ENCODE measurements at regions not wholly inside any gene's neighbourhood (a gene's known extent, or its start where the extent isn't known, plus 50 kb on each side); places are given as distances from the start of the nearest gene placed in this dataset.

- Histone ChIP-seq H2AFZ (ENCODE audit: low read depth, low read length, severe bottlenecking) (no peak overlapping the region), H3K4me3 (ENCODE audit: insufficient read depth, low read length, poor library complexity, severe bottlenecking) (no peak overlapping the region), H3K27me3 (ENCODE audit: low read length) (no peaks in the 10 kb centered on the region), H3K9me2 (replicated peaks; ENCODE audit: insufficient read depth, low read length) (no peaks in the 10 kb centered on the region), H4K20me1 (ENCODE audit: low read depth, low read length) (no peaks in the 10 kb centered on the region), H3K27ac (ENCODE audit: low read depth, low read length) (no peak overlapping the region), H3K9me3 (ENCODE audit: insufficient read depth, low read length) (no peaks in the 10 kb centered on the region), H3K9ac (ENCODE audit: low read length) (no peak overlapping the region), H3F3A (ENCODE audit: insufficient read depth) (no peaks in the 10 kb centered on the region), H3K36me3 (ENCODE audit: low read length) (no peaks in the 10 kb centered on the region), H3K4me2 (ENCODE audit: low read depth, low read length, poor library complexity, severe bottlenecking) (no peak overlapping the region), H3K79me2 (ENCODE audit: insufficient read depth, low read length) (no peaks in the 10 kb centered on the region)
- TF ChIP-seq CTCF (IDR thresholded peaks at IDR 0.05; ENCODE audit: insufficient read depth, low read length, poor library complexity, severe bottlenecking) (no peak), EZH2phosphoT487 (conservative IDR thresholded peaks at IDR 0.05; ENCODE audit: low read length) (no peak)
Observed at GRCh38 chr20:40148886-40149285, 540.1 kb downstream of the MAFB start.

GRCh38 chr20:40146071-40146470 is 543.0 kb downstream of the MAFB start:
- Histone ChIP-seq H3K4me2 (ENCODE audit: low read depth, low read length, poor library complexity, severe bottlenecking) (no peak overlapping the region), H3K27me3 (ENCODE audit: low read length) (no peaks in the 10 kb centered on the region; the same call in 1 of the 2 replicates), H3K27ac (ENCODE audit: low read depth, low read length) (no peak overlapping the region), H3K9ac (ENCODE audit: low read length) (no peak overlapping the region), H3K79me2 (ENCODE audit: insufficient read depth, low read length) (no peaks in the 10 kb centered on the region), H3K9me2 (replicated peaks; ENCODE audit: insufficient read depth, low read length) (no peaks in the 10 kb centered on the region), H2AFZ (ENCODE audit: low read depth, low read length, severe bottlenecking) (no peak overlapping the region), H3K36me3 (ENCODE audit: low read length) (no peaks in the 10 kb centered on the region), H3K9me3 (ENCODE audit: insufficient read depth, low read length) (no peaks in the 10 kb centered on the region), H3F3A (ENCODE audit: insufficient read depth) (no peaks in the 10 kb centered on the region), H4K20me1 (ENCODE audit: low read depth, low read length) (no peaks in the 10 kb centered on the region), H3K4me3 (ENCODE audit: insufficient read depth, low read length, poor library complexity, severe bottlenecking) (no peak overlapping the region)
- TF ChIP-seq CTCF (IDR thresholded peaks at IDR 0.05; ENCODE audit: insufficient read depth, low read length, poor library complexity, severe bottlenecking), result no peak
- no peak for TF ChIP-seq EZH2phosphoT487 (conservative IDR thresholded peaks at IDR 0.05; ENCODE audit: low read length)

- Histone ChIP-seq H2AFZ (ENCODE audit: low read depth, low read length, severe bottlenecking) (no peak overlapping the region), H3K4me3 (ENCODE audit: insufficient read depth, low read length, poor library complexity, severe bottlenecking) (no peak overlapping the region), H3K9ac (ENCODE audit: low read length) (no peak overlapping the region), H3K27me3 (ENCODE audit: low read length) (no peaks in the 10 kb centered on the region; the same call in 1 of the 2 replicates), H3F3A (ENCODE audit: insufficient read depth) (no peaks in the 10 kb centered on the region), H3K36me3 (ENCODE audit: low read length) (no peaks in the 10 kb centered on the region), H3K4me2 (ENCODE audit: low read depth, low read length, poor library complexity, severe bottlenecking) (no peak overlapping the region), H3K79me2 (ENCODE audit: insufficient read depth, low read length) (no peaks in the 10 kb centered on the region), H3K9me2 (replicated peaks; ENCODE audit: insufficient read depth, low read length) (no peaks in the 10 kb centered on the region), H3K27ac (ENCODE audit: low read depth, low read length) (no peak overlapping the region), H4K20me1 (ENCODE audit: low read depth, low read length) (no peaks in the 10 kb centered on the region), H3K9me3 (ENCODE audit: insufficient read depth, low read length) (no peaks in the 10 kb centered on the region)
- TF ChIP-seq EZH2phosphoT487 (conservative IDR thresholded peaks at IDR 0.05; ENCODE audit: low read length) (no peak), CTCF (IDR thresholded peaks at IDR 0.05; ENCODE audit: insufficient read depth, low read length, poor library complexity, severe bottlenecking) (no peak)
Observed at GRCh38 chr20:40144581-40144980, 544.5 kb downstream of the MAFB start.

All from SU-DHL-6 (cell line).